ENCODE measurements at regions not wholly inside any gene's neighbourhood (a gene's known extent, or its start where the extent isn't known, plus 50 kb on each side); places are given as distances from the start of the nearest gene placed in this dataset.
A peak's percentile ranks its signal among the peaks of the same experiment; 100 is the strongest.
"Not testable (repeated sequence)": the region's sequence is repeated elsewhere in the genome, so short reads cannot be mapped to it uniquely, and the experiment has no call there.

- H3K27me3 ChIP-seq, H3K9me3 ChIP-seq, DNase-seq, H3K4me1 ChIP-seq, H3K4me3 ChIP-seq, H3K27ac ChIP-seq, H3K36me3 ChIP-seq: not testable (repeated sequence)
- peak; percentile 76 to 95 for ATAC-seq (ENCODE audit: low FRiP score in 2 of 2)
- WGBS, 2 donors = no CpG with 5 or more reads among the region's 4 CpGs
Measured at GRCh38 chr1:146322893-146323292, 94.1 kb upstream of the NOTCH2NLA start.

DNA sequence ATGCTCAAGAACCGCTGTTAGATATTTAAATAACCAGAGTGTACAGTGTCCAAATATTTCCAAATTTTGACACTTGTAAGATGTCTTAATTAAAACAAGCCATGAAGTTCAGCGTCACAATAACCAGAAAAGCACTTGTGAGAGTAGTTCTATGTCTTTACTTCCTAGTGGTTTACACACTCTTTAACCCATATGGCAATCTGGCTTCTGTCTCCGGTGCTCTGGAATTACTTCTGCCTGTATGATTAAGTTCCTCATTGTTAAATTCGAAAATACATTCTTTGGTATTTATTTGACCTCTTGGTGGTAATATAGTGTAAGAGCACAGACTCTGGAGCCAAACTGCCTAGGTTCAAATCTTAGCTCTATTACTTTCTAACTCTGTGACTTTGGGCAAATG is 89.9 kb upstream of the NOTCH2NLA start:
- not testable (repeated sequence) for H3K9me3 ChIP-seq, H3K27ac ChIP-seq, H3K4me3 ChIP-seq, H3K27me3 ChIP-seq, H3K36me3 ChIP-seq, DNase-seq, H3K4me1 ChIP-seq
- WGBS, 2 donors = 61 to 100% methylated on average over 1 to 2 of the region's 4 CpGs
- ATAC-seq (ENCODE audit: low FRiP score in 2 of 2) = peak; percentile 15 to 48

- 60 to 100% methylated on average over 1 of the region's 1 CpG for WGBS, 2 donors
- H3K27ac ChIP-seq; ATAC-seq (ENCODE audit: low FRiP score in 2 of 2); H3K4me3 ChIP-seq; H3K4me1 ChIP-seq; H3K36me3 ChIP-seq; H3K27me3 ChIP-seq; DNase-seq; H3K9me3 ChIP-seq: not testable (repeated sequence)
Measured at GRCh38 chr1:146317785-146318184, 89.0 kb upstream of the NOTCH2NLA start.

DNA sequence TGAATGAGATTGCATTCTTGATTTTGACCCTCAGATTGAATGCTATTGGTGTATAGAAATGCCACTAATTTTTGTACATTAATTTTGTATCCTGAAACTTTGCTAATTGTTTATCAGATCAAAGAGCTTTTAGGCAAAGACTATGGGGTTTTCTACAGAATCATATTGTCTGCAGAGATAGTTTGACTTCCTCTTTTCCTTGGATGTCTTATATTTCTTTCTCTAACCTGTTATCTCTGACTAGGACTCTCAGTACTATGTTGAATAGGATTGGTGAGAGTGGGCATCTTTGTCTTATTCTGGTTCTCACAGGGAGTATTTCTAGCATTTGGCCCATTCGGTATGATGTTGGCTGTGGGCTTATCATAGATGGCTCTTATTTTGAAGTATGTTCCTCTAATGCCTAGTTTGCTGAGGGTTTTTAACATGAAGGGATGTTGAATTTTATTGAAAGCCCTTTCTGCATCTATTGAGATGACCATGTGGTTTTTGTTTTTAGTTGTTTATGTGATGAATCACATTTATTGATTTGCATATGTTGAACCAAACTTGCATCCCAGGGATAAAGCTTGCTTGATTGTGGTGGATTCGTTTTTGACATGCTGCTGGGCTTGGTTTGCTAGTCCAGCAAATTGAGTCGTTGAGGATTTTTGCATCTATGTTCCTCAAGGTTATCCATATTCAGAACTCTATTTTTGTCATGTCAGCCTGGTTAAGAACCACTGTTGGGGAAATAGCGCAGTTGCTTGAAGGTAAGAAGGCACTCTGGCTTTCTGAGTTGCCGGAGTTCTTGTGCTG is 85.8 kb upstream of the NOTCH2NLA start:
- not testable (repeated sequence) for H3K27me3 ChIP-seq; H3K4me3 ChIP-seq; ATAC-seq (ENCODE audit: low FRiP score in 2 of 2); H3K9me3 ChIP-seq; H3K4me1 ChIP-seq; H3K27ac ChIP-seq; DNase-seq; H3K36me3 ChIP-seq
- no CpG with 5 or more reads among the region's 5 CpGs for WGBS, 2 donors

GRCh38 chr1:146310579-146310978 is 81.8 kb upstream of the NOTCH2NLA start:
- not testable (repeated sequence) for H3K4me1 ChIP-seq, H3K36me3 ChIP-seq, H3K27ac ChIP-seq, H3K4me3 ChIP-seq, H3K9me3 ChIP-seq, H3K27me3 ChIP-seq, DNase-seq
- ATAC-seq (ENCODE audit: low FRiP score in 2 of 2) = peak; percentile 71 to 73

- H3K4me1 ChIP-seq, H3K36me3 ChIP-seq, H3K4me3 ChIP-seq, DNase-seq, H3K27ac ChIP-seq, H3K9me3 ChIP-seq, H3K27me3 ChIP-seq: not testable (repeated sequence)
- ATAC-seq (ENCODE audit: low FRiP score in 2 of 2) = peak; percentile 61 to 90
- no CpG with 5 or more reads among the region's 1 CpG for WGBS, 2 donors
Measured at GRCh38 chr1:146309427-146309826, 80.6 kb upstream of the NOTCH2NLA start.

DNA sequence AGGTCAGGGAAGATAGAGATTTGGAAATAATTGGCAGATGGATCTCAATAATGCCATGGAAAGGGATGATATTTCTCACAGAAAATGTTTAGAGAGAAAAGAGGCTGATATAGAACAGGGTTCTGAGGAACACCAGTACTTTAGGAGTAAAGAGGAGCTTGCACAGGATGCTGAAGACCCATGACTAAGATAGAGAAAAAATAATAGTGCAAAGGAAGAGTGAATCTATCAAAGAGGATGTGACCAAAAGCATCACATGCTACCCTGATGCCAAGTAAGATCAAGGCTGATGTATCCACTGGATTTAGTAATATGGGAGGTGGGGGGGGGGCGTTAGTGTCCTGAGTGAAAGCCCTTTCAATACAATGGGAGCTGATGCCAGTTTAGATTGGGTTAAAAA is 80.1 kb upstream of the NOTCH2NLA start:
- 40 to 76% methylated on average over 1 of the region's 1 CpG for WGBS, 2 donors
- not testable (repeated sequence) for ATAC-seq (ENCODE audit: low FRiP score in 2 of 2); H3K27ac ChIP-seq

DNA sequence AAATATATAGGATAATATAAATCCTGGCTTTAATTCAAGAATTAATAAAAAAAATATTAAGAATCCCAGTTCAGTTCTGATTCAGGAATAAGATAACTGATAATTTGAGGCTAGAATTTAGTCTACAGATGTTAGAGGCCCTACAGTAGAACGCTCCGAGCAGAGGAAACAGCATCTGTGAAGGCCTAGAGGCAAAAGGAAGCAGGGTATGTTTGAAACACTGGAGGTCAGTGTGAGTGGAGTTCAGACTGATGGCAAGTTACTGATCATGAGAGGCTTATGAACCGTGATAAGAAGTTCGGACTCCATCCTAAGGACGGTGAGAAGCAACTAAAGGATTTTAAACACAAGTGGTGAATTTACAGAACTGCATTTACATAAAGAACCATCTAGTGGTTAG is 79.3 kb upstream of the NOTCH2NLA start:
- 55 to 57% methylated on average over 3 of the region's 5 CpGs for WGBS, 2 donors
- ATAC-seq (ENCODE audit: low FRiP score in 2 of 2) = peak in 1 of 2 donors; percentile 74

More for the DNA sequence above, 80.1 kb upstream of the NOTCH2NLA start:
- not testable (repeated sequence) for H3K9me3 ChIP-seq, H3K4me1 ChIP-seq, H3K27me3 ChIP-seq, DNase-seq, H3K36me3 ChIP-seq, H3K4me3 ChIP-seq

DNA sequence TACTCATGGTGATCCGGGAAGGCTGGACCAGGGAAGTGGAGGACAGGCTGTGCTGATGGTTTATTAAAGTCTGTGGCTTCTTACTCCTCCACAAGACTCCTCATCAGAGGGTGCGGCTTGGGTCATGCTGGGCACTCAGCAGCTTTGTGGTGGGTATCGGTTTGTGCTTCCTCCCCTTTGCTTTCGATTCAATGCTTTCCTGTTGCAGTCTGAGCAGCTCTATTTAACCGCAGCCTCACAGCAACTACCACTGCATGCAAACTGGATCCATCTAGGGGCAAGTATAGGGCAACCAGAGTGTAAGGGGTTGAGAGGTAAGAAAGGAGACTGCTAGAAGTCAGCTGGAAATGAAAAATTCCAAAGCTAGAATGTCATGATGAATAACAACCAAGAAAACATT is 78.8 kb upstream of the NOTCH2NLA start:
- H3K27ac ChIP-seq, H3K27me3 ChIP-seq, H3K9me3 ChIP-seq, DNase-seq, H3K36me3 ChIP-seq, H3K4me3 ChIP-seq, H3K4me1 ChIP-seq: not testable (repeated sequence)
- WGBS, 2 donors = no CpG with 5 or more reads among the region's 5 CpGs
- ATAC-seq (ENCODE audit: low FRiP score in 2 of 2) = peak; percentile 74 to 84

More for the DNA sequence above, 79.3 kb upstream of the NOTCH2NLA start:
- not testable (repeated sequence) for H3K4me3 ChIP-seq, H3K27me3 ChIP-seq, H3K36me3 ChIP-seq, H3K4me1 ChIP-seq, DNase-seq, H3K27ac ChIP-seq, H3K9me3 ChIP-seq

- not testable (repeated sequence) for H3K4me3 ChIP-seq; DNase-seq; H3K27ac ChIP-seq; H3K36me3 ChIP-seq; ATAC-seq (ENCODE audit: low FRiP score in 2 of 2); H3K27me3 ChIP-seq; H3K9me3 ChIP-seq; H3K4me1 ChIP-seq
Measured at GRCh38 chr1:146306651-146307050, 77.8 kb upstream of the NOTCH2NLA start.

DNA sequence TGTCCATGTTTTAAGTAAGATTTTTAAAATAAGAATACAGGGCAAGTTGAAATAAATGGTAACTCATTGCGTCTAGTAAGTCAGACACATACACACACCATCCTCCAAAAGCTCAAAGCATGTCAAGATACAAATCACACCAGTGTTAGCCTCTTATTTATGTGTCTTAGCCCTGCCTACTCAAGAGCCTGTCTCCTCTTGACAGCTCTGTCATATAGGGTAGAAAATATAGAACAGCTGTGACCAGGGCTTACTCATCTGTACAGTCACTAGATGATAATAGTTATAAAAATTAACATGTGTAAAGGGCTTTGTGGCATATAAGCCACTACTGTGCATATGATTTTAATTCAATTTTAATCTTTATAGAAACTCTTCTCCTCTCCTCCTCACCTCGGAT is 76.6 kb upstream of the NOTCH2NLA start:
- H3K27me3 ChIP-seq; H3K27ac ChIP-seq; H3K9me3 ChIP-seq; H3K4me3 ChIP-seq; DNase-seq; H3K36me3 ChIP-seq; H3K4me1 ChIP-seq; ATAC-seq (ENCODE audit: low FRiP score in 2 of 2): not testable (repeated sequence)
- no CpG with 5 or more reads among the region's 2 CpGs for WGBS, 2 donors

GRCh38 chr1:146298575-146298897 is 69.7 kb upstream of the NOTCH2NLA start:
- not testable (repeated sequence) for H3K4me3 ChIP-seq, H3K9me3 ChIP-seq, H3K27me3 ChIP-seq, DNase-seq, H3K27ac ChIP-seq, H3K36me3 ChIP-seq, H3K4me1 ChIP-seq
- no CpG with 5 or more reads among the region's 5 CpGs for WGBS, 2 donors
- peak; percentile 96 to 97 for ATAC-seq (ENCODE audit: low FRiP score in 2 of 2)

- not testable (repeated sequence) for DNase-seq, H3K4me3 ChIP-seq, H3K4me1 ChIP-seq, H3K36me3 ChIP-seq, H3K9me3 ChIP-seq, H3K27ac ChIP-seq, H3K27me3 ChIP-seq
- no CpG with 5 or more reads among the region's 68 CpGs for WGBS, 2 donors
- ATAC-seq (ENCODE audit: low FRiP score in 2 of 2) = peak; percentile 79 to 88
Measured at GRCh38 chr1:146297781-146298574, 69.2 kb upstream of the NOTCH2NLA start.

Measured in upper lobe of left lung (tissue), 6 donors.